OCI-LY1 (cell line): ENCODE measurements at regions not wholly inside any gene's neighbourhood (a gene's known extent, or its start where the extent isn't known, plus 50 kb on each side); places are given as distances from the start of the nearest gene placed in this dataset.
"Not testable (repeated sequence)": the region's sequence is repeated elsewhere in the genome, so short reads cannot be mapped to it uniquely, and the experiment has no call there.

ENCODE experiments used
- H2AFZ ChIP-seq: fragments of 200-600 bp; sonication (generic), shearing (Covaris generic); 2 replicates; pipeline ENCODE4 v1.6.0; 2014; ENCODE audit warnings: antibody characterized with exemption, mild to moderate bottlenecking, low read length
- H3F3A ChIP-seq: fragments of 200-600 bp; sonication (generic), shearing (Covaris generic); 2 replicates; pipeline ENCODE4 v1.6.0; 2014; ENCODE audit warnings: mild to moderate bottlenecking, antibody characterized with exemption, low read length, moderate library complexity; ENCODE audit not compliant: insufficient read depth
- H3K27ac ChIP-seq: fragments of 200-600 bp; sonication (generic); 2 replicates; pipeline ENCODE4 v1.5.1; 2014; ENCODE audit warnings: low read length, mixed run types, mild to moderate bottlenecking, low read depth; ENCODE audit not compliant: poor library complexity, severe bottlenecking
- H3K27me3 ChIP-seq: fragments of 200-600 bp; sonication (generic); 2 replicates; pipeline ENCODE4 v1.6.0; 2014; ENCODE audit warnings: antibody characterized with exemption, mild to moderate bottlenecking, low read length, moderate library complexity; ENCODE audit not compliant: insufficient read depth
- H3K36me3 ChIP-seq: fragments of 200-600 bp; sonication (generic); 2 replicates; pipeline ENCODE4 v1.6.1; 2014; ENCODE audit warnings: mild to moderate bottlenecking, antibody characterized with exemption, low read length, moderate library complexity, mixed read lengths; ENCODE audit not compliant: insufficient read depth
- H3K4me1 ChIP-seq: fragments of 200-600 bp; sonication (generic); 2 replicates; pipeline ENCODE4 v1.5.1; 2014; ENCODE audit warnings: mild to moderate bottlenecking, low read length, moderate library complexity; ENCODE audit not compliant: insufficient read depth, severe bottlenecking
- H3K4me2 ChIP-seq: fragments of 200-600 bp; sonication (generic), shearing (Covaris generic); 2 replicates; pipeline ENCODE4 v1.6.1; 2014; ENCODE audit warnings: low read length
- H3K4me3 ChIP-seq: fragments of 200-600 bp; sonication (generic); 2 replicates; pipeline ENCODE4 v1.5.1; 2014; ENCODE audit warnings: low read length, low read depth, mild to moderate bottlenecking, mixed read lengths; ENCODE audit not compliant: poor library complexity, severe bottlenecking
- H3K79me2 ChIP-seq: fragments of 200-600 bp; shearing (Covaris generic); 2 replicates; pipeline ENCODE4 v1.6.1; 2016; ENCODE audit warnings: mixed run types, low read length, mixed read lengths; ENCODE audit not compliant: insufficient read depth
- H3K9ac ChIP-seq: fragments of 200-600 bp; sonication (generic), shearing (Covaris generic); 2 replicates; pipeline ENCODE4 v1.6.1; 2014; ENCODE audit warnings: mild to moderate bottlenecking, low read length, mixed read lengths
- H3K9me2 ChIP-seq: fragments of 200-600 bp; sonication (generic), shearing (Covaris generic); 2 replicates; pipeline ENCODE4 v1.6.1; 2014; ENCODE audit warnings: low read depth, mild to moderate bottlenecking, low read length, mixed read lengths
- H3K9me3 ChIP-seq: fragments of 200-600 bp; shearing (Covaris generic); 2 replicates; pipeline ENCODE4 v1.6.1; 2014; ENCODE audit warnings: low read length, mixed read lengths
- H4K20me1 ChIP-seq: fragments of 200-600 bp; sonication (generic), shearing (Covaris generic); 2 replicates; pipeline ENCODE4 v1.6.0; 2016; ENCODE audit warnings: mild to moderate bottlenecking, low read length; ENCODE audit not compliant: insufficient read depth
- EZH2 ChIP-seq: fragments of 200-600 bp; sonication (generic), shearing (Covaris generic); IDR thresholded peaks from 2 replicates; pipeline ENCODE4 v1.8.0; 2017; ENCODE audit warnings: borderline replicate concordance, mixed run types, mild to moderate bottlenecking, antibody characterized with exemption, low read length, moderate library complexity, mixed read lengths
- TF ChIP-seq, protein P1 (sequence below): fragments of 200-600 bp; sonication (generic), shearing (Covaris generic); IDR thresholded peaks from 2 replicates; pipeline ENCODE4 v1.5.1; 2017; ENCODE audit warnings: mild to moderate bottlenecking, antibody characterized with exemption, low read length, moderate library complexity, mixed read lengths

DNA sequence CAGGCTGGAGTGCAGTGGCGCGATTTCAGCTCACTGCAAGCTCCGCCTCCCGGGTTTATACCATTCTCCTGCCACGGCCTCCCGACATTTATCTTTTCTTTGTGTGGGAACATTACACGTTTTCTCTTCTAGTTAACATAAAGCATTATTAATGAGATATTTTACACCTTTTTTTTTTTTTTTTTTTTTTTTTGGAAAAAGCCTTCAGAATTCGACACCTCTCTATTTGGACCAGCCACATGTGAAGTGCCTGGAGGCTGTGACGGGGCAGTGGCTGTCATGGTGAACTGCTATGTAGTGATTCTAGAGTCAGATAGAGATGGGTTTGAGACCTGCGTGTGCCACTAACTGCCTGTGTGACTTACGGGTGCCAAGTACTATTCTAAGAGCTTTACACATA is 64.3 kb downstream of the SMIM38 start:
- no peaks in the 10 kb centered on the region for H3K36me3 ChIP-seq
- H3K9me2 ChIP-seq: no peaks in the 10 kb centered on the region
- H2AFZ ChIP-seq: no peak overlapping the region
- no peaks in the 10 kb centered on the region for H3F3A ChIP-seq
- H3K4me2 ChIP-seq: no peak overlapping the region
- TF ChIP-seq EZH2: no peak
- TF ChIP-seq, protein P1, sequence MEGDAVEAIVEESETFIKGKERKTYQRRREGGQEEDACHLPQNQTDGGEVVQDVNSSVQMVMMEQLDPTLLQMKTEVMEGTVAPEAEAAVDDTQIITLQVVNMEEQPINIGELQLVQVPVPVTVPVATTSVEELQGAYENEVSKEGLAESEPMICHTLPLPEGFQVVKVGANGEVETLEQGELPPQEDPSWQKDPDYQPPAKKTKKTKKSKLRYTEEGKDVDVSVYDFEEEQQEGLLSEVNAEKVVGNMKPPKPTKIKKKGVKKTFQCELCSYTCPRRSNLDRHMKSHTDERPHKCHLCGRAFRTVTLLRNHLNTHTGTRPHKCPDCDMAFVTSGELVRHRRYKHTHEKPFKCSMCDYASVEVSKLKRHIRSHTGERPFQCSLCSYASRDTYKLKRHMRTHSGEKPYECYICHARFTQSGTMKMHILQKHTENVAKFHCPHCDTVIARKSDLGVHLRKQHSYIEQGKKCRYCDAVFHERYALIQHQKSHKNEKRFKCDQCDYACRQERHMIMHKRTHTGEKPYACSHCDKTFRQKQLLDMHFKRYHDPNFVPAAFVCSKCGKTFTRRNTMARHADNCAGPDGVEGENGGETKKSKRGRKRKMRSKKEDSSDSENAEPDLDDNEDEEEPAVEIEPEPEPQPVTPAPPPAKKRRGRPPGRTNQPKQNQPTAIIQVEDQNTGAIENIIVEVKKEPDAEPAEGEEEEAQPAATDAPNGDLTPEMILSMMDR: no peak
- H3K9me3 ChIP-seq: no peaks in the 10 kb centered on the region
- H3K4me1 ChIP-seq: no peaks in the 10 kb centered on the region
- H3K27ac ChIP-seq: no peak overlapping the region
- no peaks in the 10 kb centered on the region for H4K20me1 ChIP-seq
- H3K4me3 ChIP-seq: no peak overlapping the region
- no peaks in the 10 kb centered on the region for H3K79me2 ChIP-seq
- no peak overlapping the region for H3K9ac ChIP-seq
- peaks cover 8% of the 10 kb centered on the region; the same call in 1 of the 2 replicates for H3K27me3 ChIP-seq

GRCh38 chr11:69220561-69221051 is 64.9 kb downstream of the SMIM38 start:
- Histone ChIP-seq H4K20me1 (no peaks in the 10 kb centered on the region), H2AFZ (no peak overlapping the region), H3K27me3 (peaks cover 13% of the 10 kb centered on the region; the same call in 1 of the 2 replicates), H3K9me2 (no peaks in the 10 kb centered on the region), H3K4me1 (no peaks in the 10 kb centered on the region), H3K27ac (no peak overlapping the region), H3K9ac (no peak overlapping the region), H3F3A (no peaks in the 10 kb centered on the region), H3K9me3 (no peaks in the 10 kb centered on the region), H3K4me3 (no peak overlapping the region), H3K36me3 (no peaks in the 10 kb centered on the region), H3K4me2 (no peak overlapping the region), H3K79me2 (no peaks in the 10 kb centered on the region)
- TF ChIP-seq, protein P1: no peak
- TF ChIP-seq EZH2: no peak

- no peak overlapping the region for H3K4me3 ChIP-seq
- no peak overlapping the region for H3K4me2 ChIP-seq
- no peak overlapping the region for H2AFZ ChIP-seq
- H3K4me1 ChIP-seq: no peaks in the 10 kb centered on the region
- H3K79me2 ChIP-seq: no peaks in the 10 kb centered on the region
- no peak overlapping the region for H3K9ac ChIP-seq
- H3F3A ChIP-seq: no peaks in the 10 kb centered on the region
- H3K9me2 ChIP-seq: no peaks in the 10 kb centered on the region
- TF ChIP-seq EZH2: no peak
- TF ChIP-seq, protein P1: no peak
- no peaks in the 10 kb centered on the region for H3K9me3 ChIP-seq
- H3K27me3 ChIP-seq: peaks cover 13% of the 10 kb centered on the region; the same call in 1 of the 2 replicates
- no peaks in the 10 kb centered on the region for H4K20me1 ChIP-seq
- no peaks in the 10 kb centered on the region for H3K36me3 ChIP-seq
- H3K27ac ChIP-seq: no peak overlapping the region
These were observed 65.4 kb downstream of the SMIM38 start for GRCh38 chr11:69221086-69221485.

DNA sequence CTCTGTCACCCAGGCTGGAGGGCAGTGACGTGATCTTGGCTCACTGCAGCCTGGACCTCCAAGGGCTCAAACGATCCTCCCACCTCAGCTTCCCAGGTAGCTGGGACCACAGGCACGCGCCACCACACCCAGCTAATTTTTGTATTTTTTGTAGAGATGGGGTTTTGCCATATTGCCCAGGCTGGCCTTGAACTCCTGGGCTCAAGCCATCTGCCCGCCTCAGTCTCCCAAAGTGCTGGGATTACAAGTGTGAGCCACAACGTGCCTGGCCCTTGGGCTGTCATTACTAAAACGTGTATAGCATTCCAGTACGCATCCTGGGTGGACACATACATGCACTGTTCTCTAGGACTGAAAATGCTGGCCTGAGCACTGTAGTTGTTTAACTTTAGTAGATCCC is 65.9 kb downstream of the SMIM38 start:
- H3K9me3 ChIP-seq, H3K36me3 ChIP-seq, H3K9me2 ChIP-seq, H2AFZ ChIP-seq, H3K9ac ChIP-seq, H3K27ac ChIP-seq, H3F3A ChIP-seq, H4K20me1 ChIP-seq, H3K79me2 ChIP-seq, H3K4me2 ChIP-seq, H3K4me3 ChIP-seq, H3K4me1 ChIP-seq: not testable (repeated sequence)
- H3K27me3 ChIP-seq: peaks cover 14% of the 10 kb centered on the region; the same call in 1 of the 2 replicates
